Esophagus mucosa (tissue), 1 donor: ENCODE measurements at regions not wholly inside any gene's neighbourhood (a gene's known extent, or its start where the extent isn't known, plus 50 kb on each side); places are given as distances from the start of the nearest gene placed in this dataset.

ENCODE experiments used
- ATAC-seq: fragments of 200-7000 bp; cut with Tn5 transposase; one replicate; pipeline ENCODE4 v1.9.1; 2020
- donor health status: DM: yes; HTN: yes; CAD: no.

DNA sequence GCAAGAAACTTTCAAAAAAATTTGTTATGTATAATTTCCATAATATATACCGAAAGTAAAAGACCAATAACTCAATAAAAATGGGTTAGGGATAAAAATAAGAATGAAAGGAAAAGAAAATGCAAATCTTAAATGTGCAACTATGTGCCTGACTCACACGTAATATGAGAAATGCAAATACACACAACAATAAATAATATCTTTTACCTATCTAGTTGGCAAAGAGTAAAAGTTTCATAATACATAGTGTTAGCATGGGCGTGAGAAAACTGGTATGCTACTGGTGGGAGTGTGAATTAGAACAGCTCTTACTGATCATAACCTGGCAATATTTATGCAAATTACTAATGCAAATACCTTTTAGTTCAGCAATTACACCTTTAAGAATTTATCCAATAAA, 438.5 kb upstream of the CITED2 start:
- no peak for ATAC-seq

GRCh38 chr6:139801571-139802321, 427.3 kb upstream of the CITED2 start:
- no peak for ATAC-seq

DNA sequence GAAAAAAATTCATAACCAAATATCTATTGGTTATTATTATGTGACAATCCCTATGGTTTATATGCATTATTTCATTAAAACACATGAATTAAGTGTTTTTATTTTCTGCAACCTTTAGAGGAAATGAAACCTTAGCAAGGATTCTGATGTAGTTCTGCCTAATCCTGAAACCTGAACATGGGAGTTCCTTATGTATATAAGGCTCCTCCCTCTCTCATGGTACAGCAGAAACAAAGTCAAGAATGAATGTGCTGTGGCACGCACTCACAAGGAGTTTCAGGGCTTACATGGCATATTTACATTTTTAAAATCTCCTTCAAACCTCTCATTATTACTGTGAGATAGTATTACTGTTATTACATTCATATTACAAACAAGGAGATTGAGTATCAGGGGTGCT, 426.4 kb upstream of the CITED2 start:
- ATAC-seq: no peak

DNA sequence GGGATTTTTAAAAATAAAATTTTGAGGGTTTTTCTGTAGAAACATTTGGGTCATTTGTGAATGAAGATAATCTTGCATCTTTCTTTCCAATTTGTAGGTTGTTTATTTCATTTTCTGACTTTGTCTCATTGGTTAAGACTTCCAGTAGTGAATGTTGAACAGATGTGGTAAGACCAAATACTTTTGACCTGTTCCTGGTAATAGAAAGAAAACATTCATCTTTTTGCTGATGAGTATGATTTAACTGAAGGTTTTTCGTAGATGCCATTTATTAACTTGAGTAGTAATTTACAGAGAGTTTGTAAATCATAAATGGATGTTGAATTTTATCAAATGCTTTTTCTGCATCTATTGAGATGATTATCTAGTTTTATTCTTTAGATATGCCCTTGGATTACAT, 416.1 kb upstream of the CITED2 start:
- no peak for ATAC-seq

- no peak for ATAC-seq
Measured at GRCh38 chr6:139784222-139784769, 409.8 kb upstream of the CITED2 start.

DNA sequence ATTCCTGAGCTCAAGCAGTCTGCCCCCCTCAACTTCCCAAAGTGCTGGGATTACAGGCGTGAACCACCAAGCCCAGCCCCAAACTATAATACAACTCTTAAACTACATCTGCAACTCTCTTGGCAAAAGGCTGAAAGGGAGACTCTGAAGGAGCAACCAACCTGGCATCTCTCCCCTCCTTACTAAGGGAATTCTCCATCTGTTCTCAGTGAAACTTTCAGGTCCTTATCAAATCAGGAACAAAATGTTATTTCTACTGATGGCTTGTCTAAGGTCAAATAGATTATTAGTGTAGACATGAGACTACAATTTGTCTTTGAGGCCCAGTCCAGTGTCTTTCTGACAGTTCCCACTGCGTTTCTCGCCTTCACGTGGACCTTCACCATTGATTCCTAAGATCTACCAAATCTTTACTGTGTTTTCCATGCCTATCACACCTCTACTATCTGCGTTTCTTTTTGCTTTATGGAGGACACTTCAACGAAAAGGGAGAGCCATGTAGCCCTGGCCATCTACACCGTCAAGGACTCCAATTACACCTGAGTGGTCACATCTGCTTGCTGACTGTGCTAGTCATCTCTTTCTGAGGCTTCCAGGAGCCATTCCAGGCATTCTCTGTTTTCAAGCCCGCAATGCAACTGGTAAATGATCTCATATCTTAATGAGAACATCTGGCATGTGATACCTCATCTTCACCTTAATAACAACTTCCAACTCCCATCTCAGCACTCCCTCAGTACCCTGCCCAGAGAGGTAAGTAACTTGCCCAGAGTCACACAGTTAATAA, 405.7 kb upstream of the CITED2 start:
- no peak for ATAC-seq

GRCh38 chr6:139778688-139779087, 404.2 kb upstream of the CITED2 start:
- peak; percentile 43 for ATAC-seq

DNA sequence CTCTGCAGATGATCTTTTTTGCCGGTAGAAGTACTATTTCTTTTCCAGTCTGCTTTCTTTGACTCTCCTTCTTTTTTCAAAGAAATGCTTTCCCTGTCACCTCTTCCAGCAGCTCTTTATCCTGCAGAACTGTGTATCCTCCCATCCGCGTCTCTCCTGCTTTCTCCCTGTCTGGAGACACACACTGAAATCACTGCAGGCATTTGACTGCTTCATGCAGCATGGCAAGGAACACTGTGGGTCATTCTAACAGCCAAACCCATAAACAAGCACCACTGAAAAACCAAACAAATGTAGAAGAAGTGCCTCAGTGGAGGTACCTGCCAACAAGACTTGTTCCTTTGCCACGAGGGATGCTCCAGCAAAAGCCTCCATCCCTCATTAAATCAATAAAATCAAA, 403.7 kb upstream of the CITED2 start:
- no peak for ATAC-seq

DNA sequence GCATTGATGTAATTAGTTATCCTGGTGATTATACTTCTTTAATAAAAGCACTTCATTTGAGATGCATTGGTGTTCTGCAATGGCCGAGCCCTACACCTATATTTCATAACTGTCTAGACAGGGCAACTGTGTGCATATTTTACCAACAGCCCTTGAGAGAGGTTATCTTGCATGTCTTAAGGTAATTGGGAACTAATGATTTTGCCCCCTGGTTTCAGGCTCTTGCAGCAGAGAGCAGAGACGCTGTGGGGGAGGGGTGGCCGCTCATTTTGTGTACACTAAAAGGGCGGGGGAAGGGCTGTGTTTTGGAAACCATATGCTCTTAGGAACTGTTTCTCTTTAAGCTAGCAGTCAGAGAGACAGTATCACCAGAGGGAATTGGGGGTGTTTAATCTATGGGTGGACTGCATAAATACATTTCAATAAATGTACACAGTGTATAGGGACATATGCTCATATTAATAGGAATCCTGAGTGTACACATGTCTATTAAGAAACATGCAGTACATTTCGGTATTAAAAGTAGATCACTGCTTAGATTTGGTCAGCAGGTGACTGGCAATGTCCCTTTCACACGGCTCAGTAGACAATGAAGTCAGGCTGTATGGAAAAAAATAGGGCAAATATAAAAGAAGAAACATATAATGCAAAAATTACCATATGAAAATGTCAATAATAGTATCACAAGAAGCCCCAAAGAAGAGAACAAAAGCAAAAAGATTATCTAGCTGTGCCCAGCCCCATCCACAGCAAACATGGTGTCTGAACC, 402.9 kb upstream of the CITED2 start:
- no peak for ATAC-seq

DNA sequence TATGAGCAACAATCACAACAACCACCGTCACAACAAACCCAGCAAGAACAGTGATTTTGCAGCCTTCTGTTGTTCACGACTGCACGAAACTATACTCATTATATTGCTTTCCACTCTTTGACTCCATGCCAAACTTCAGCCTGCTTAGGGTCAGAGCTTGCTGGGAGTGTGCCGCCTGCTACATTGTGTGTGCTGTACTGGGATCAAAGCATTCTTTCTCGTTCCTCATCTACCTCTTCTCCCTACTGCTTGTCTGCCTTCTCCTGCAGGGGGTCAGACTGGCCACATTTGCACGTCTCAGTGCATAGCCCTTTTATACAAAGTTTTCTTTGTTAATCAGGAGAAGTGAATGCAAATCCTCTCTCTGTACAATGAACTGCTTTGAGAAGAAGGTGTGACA, 401.6 kb upstream of the CITED2 start:
- ATAC-seq: no peak

DNA sequence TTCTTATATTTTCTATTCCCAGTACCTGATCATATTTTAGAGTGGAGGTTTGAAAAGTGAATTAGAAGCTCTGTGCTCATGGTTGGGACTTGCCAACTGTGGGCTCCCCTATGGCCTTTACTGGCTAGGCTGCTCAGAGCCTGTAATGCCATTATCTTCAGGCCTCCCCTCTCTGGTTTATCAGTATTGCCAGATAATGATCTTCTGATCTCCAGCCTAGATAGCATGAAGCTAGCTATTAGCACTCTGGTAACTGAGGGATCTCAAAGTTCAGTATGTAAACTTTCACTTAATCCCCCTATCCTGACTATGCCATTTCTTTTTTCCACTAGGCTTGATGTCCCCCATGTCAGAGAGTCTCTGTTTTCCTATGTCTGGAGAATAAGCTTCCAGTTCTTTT, 393.7 kb upstream of the CITED2 start:
- ATAC-seq: no peak

GRCh38 chr6:139766796-139767195, 392.3 kb upstream of the CITED2 start:
- no peak for ATAC-seq

GRCh38 chr6:139765825-139766285, 391.4 kb upstream of the CITED2 start:
- ATAC-seq: peak; percentile 57

DNA sequence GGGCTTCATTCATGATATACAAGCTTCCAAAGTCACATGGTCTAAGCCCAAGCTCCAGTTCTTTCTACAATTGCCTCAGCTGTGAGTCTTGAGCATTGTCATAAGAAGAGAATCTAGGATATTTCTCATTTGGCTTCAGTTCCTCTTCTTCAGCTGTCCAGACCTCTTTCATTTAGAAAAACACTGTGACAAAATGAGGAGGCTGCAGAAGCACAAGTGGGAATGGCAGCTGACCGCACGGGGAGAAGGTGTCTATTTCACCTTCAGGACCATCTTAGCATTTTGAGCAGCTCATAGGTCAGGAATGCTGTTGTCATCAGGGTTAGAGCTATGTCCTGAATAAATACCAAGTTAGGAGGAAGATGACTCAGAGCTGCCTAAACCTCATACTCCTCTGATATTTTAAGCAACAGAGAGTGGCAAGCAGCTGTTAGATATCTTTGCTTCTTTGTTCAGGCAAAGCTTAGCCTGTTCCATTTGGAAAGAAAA, 390.1 kb upstream of the CITED2 start:
- peak; percentile 89 for ATAC-seq

DNA sequence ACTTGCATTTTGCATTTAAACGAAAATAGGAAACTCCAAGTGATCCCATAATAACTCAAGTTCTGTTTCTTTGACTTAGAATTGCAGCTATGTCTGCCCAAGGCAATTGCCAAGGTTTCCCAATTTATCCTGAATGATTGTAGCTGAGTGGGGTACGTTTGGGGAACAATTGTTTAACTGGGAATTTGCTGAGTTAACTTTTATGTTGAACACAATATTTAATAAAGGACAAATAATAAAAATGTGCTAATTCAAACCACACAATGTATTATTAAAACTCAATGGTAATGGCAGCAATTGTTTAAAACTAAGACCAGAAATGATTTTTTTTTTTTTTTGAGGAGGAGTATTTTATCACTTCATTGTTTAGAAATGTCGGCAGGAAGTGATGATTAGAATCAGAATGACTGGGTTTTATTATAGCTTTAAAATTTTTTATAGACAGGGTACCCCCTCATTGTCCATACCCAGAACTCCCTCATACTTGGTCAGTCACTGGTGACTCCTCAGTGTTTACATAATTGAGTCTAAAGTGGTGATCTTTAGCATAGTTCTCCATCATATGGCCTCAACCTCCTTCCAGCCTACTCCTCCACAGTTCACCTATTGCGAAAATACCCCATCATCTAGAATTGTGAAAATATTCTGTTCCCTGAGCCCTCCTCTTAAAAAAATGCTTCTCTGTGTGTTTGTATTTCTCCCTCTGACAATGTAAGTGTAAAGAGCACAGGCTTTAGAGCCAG, 389.2 kb upstream of the CITED2 start:
- no peak for ATAC-seq

DNA sequence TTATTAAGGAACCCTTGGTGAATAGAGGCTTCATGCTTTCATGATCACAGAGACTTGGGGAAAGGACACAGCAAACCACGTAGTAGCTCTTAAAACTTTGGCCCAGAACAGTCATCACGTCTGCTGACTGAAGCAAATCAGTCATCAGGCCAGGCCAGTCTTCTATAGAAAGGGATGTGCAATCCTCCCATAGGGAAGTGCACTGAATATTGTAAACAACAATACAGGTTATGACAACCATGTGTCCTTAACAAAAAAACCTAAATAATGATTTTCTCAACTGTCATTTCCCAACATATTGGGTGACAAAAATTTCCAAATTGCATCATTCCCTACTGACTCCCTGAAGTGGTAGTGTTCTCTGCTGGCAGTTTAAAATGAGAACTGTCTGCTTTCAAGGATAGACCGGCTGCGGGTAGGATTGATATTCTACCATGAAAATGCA, 388.2 kb upstream of the CITED2 start:
- ATAC-seq: peak; percentile 72

GRCh38 chr6:139760128-139760527, 385.7 kb upstream of the CITED2 start:
- no peak for ATAC-seq

GRCh38 chr6:139759086-139759485, 384.6 kb upstream of the CITED2 start:
- no peak for ATAC-seq

DNA sequence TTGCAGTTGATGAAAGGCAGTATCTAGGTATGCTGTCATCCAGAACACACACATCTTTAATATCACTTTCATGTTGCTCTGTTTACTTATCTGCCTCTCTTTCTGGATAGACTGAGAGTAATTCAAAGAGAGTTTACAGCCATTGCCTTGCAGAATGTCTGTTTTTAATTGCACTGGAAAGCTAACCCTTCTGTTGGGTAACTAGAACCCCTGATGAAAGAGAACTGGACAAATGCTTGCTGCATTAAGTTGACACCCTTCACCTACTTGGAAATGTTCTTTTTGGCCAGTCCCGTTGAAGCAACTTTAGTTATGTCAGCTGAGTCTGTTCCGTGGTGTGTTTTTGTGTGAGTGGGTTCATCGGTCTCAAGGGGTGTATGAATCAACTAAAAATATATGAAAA, 383.8 kb upstream of the CITED2 start:
- no peak for ATAC-seq

DNA sequence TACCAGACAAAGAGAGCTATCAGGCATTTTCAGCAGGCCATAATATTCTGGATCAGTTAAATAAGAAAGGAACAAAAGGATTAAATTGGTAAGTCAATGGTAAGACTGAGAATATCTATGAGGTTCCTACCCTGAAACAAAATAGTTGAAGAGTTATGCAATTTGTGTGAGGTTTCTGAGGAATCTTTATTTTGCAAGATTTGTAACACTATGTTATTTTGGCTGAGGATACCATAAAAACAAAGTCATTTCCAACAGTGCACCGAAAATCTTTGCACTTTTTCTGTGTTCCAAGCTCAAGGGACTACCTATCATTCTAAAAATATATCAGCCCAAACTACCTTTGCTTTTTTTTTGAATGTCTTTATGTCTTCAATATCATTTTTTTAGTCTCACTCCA, 383.3 kb upstream of the CITED2 start:
- no peak for ATAC-seq

DNA sequence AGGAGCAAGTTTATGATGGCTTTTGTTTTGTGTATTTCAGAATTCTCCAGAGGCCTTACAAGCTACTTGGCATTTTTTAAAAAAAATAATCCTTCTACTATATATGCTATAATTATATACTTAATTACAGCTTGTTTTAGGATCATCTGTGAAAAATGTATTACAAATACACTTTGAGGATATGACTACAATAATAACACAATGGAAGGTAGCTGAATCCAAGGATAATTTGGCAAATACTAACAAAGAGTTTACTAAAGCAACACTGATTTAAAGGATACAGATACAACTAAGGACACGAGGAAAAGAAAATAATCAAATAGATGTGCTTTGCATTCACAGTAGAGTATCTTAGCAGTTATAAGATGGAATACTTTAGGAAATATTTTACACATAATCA, 381.9 kb upstream of the CITED2 start:
- ATAC-seq: no peak
